GM11168 (cell line): ENCODE measurements at regions not wholly inside any gene's neighbourhood (a gene's known extent, or its start where the extent isn't known, plus 50 kb on each side); places are given as distances from the start of the nearest gene placed in this dataset.
"Not testable (repeated sequence)": the region's sequence is repeated elsewhere in the genome, so short reads cannot be mapped to it uniquely, and the experiment has no call there.

ENCODE experiments used
- in situ Hi-C: fragments of 300-500 bp; cut with MboI; formaldehyde crosslinking; loops from one replicate; pipeline ENCODE4 v1.12.0; 2022; ENCODE audit warnings: low sequenced_read_pairs; ENCODE audit not compliant: unreplicated experiment

DNA sequence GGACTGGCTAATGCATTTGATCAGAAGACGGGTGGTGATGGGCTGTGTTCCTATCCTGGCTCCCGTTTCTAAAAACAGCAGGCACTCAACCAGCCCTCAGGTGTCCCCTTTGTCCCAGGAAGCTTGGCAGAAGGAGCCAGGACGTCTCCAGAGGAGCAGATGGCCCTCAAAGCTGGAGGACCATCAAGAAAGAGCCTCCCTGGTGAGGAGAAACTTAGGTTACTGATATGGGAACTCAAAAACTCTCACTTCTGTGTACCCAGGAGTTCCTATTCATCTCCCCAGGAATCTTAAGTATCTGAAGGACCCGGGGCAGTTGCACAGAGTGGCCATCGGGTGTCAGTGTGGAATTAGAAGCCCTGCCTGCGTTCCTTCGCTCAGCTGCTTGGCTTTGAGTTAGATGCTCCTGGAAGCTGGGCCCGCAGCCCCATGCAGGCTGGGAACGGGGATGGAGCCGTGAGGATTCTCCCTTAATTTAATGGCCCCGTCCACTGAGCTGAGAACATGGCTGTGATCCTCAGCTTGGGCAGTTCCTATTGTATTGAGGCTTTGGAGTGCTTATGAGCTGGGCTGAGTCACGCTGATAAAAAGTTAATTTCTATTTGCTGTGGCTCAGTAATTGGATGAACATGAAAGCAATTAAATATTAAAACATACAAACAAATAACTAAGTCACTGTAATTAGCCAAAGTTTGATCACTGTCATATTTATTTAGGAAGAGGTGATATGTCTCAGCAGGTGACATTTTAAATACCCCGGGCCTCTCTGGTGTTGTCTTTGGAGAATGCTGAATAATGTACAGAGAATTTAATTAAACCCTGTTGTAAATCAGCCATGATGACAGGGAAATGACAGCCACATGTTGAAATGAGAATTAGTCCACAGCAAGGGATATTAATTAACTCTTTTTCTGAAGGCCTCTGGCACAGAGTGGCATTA is 402.1 kb downstream of the SEC14L1 start:
- in situ Hi-C loops: no loop called here

DNA sequence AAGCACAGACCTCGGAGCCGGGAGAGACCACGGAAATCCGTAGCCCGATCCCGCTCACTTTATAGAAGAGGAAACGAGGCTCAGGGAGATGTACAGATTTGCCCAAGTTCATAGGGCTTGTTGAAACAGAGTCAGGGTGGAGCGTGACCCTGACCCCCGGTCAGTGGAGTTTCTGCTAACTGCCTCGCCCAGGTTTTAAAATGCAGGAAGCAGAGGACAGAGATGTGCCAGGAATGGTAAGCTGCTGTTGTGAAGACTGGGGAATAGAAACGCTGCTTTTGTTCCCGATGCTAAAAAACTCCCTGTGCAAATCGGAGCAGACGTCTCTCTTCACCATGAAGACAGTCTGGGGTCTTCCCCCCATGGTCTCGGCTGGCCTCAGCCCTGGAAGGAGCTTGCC is 403.0 kb downstream of the SEC14L1 start:
- in situ Hi-C loops: no loop called here

DNA sequence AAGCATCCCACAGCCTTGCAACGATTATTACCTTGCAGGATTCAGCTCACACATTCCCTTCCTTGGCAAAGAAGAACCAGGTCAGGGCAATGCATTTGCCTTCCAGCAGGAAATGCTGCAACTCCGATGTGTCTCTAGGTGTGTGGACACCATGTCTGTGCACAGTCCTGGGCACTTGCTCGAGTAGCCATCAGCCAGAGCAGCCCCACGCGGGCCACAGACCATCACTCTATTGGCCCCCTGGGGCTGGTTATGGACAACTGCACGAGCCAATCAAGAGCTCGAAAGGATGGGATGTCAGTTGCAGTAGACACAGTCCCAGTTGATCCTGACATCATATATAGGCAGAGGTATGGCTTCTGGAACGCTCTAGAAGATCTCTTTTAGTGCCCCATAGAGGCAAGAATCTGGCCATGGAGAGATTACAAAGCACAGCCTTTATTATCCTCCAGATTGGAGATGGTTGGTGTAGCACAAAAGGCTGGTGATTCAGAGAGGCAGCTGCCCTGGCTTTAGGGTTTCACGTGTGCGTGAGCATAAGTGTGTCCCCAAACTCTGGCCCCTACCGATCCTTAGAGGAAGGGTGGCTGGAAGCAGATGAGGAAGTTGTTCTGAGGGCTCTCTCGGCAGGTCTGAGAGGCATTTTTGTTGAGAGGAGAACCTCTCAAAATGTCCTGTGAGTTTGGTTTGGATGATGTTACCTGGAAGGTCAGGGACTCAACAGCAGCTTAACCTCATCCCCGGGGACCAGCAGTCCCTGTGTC is 403.8 kb downstream of the SEC14L1 start:
- in situ Hi-C loops: no loop called here

DNA sequence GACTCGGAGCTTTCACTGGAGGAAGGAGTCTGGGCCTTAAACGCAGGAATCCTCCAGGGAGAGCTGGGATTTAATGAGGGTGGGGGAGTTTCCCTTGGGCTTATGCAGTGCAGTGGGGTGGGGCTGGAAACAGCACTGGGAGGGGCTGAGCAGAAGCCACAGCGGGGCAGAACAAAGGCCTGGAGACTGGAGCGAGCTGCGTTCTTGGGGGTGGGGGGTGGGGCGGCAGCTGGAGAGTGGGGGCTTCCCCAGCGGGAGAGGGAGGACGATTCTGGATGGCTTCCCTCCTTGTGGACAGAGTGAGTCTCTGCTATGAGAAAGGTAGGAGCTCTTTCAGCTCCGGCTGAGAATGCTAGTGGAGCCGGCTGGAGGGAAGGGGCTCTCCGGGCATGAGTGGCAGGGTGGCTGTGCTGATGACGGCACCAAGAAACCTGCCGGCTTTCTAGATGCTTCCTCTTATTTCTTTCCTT is 406.0 kb downstream of the SEC14L1 start:
- in situ Hi-C loops: no loop called here

DNA sequence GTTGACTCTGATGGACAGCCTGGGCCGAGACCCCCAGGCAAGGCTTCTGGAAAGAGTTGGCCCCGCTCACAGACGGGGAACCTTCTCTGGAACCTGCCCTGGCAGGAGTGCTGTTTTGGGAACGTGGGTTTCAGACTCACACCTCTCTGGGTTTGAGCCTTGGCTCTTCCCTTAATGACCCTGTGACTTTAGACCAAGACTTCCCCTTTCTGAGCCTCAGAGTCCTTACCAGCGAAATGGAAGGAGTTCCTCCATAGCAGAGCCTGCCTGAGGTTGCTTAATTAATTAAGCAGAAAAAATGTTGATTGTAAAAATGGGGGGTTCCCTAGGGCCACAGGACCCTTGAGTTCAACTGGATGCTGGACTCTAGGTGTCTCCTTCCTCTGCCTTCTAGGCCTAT is 408.2 kb downstream of the SEC14L1 start:
- in situ Hi-C loops: no loop called here

DNA sequence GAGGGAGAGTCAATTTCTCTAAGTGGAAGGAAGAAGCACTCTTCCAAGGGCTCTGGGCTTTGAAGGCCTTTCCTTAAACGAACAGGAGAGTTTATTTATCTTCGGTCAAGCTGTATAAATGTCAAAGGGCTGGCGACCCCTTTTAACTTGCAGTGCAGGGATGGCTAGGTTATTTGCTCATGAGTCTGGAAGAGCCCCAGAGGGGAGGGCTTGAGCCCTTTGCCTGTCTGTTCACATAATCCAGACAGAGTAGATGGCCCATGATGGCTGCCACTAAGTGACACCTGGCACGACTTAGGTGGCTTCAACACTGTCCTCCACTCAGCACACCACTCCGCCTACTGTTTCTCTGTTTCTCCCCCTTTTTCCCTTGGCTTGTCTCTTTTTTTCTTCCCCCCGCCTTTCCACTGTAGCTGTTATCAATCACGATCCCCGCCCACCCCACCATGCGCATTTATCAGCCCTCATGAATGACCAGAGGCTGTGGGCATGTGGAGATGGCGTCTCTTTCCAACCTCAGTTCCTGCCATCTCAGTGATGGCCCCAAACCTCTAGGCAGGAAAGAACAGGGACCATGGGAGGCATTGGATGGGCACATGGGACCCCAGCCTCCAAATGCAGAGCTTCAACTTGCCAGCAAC is 408.7 kb upstream of the TNRC6C start:
- in situ Hi-C loops: no loop called here

DNA sequence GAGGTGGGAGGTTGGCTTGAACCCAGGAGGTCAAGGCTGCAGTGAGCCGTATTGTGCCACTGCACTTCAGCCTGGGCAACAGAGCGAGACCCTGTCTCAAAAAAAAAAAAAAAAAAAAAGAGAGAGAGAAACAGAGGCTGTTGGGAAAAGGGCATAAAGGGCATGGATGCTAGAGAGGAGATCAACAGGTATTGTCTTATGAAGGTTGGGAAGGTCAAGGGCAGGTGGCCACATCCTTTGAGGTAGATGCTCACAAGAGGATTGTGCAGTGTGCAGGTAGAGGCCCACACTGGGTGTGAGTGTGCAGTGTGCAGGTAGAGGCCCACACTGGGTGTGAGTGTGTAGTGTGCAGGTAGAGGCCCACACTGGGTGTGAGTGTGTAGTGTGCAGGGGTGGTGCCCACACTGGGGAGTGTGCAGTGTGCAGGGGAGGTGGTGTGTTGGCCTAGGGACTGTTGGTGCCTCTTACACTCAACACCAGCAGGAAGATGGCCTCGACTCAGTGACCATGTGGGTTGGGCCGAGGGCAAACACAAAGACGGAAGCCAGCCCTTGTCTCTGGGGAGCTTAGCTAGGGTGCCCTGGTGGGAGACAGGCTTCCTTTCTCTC is 404.9 kb upstream of the TNRC6C start:
- in situ Hi-C loops: no loop called here

DNA sequence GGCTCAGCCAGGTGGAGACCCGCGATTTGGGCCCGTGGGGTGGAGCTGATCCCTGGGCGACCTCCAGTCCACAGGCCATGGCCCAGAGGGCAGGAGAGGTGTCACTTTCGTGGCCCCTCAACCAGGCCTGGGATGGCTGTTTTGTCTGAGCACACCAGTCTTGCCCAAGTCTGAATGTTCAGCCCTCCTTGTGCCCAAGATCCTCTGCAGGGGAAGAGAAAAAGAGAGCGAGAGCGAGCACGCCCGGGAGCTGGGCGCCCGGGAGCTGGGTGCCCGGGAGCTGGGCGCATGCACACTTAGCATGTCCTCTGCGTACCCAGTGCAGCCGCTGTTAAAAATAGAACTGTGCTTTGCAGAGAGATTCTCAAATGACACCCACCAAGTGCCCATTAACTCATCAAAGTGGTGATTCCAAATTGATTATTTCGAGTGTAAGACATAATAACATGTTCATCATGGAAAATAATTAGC is 403.3 kb upstream of the TNRC6C start:
- in situ Hi-C loops: no loop called here

DNA sequence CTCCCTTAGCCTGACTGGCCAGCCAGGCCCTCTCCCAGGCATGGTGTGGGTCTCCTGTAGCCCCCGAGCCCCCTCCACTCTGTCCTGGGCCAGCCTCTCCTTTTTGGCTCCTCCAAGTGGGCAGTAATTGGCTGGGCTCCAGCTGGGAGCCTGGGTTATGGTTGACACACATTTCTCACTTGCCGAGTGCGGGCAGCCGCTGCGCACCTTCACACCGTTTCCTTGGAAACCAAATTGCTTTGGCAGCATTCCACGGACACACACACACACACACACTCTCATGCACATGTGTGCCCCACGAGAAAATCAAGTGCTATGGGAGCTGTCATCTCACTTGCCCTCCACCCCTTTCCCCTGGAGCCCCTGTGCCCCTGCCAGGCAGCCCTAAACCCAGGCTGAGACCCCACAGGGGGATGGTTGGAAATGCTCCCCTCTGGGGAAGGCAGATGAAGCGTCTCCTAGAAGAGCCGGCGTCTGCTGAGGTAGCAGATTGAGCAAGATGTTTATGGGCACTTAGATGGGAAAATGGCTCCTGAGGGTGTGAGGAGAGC is 402.7 kb upstream of the TNRC6C start:
- in situ Hi-C loops: no loop called here

DNA sequence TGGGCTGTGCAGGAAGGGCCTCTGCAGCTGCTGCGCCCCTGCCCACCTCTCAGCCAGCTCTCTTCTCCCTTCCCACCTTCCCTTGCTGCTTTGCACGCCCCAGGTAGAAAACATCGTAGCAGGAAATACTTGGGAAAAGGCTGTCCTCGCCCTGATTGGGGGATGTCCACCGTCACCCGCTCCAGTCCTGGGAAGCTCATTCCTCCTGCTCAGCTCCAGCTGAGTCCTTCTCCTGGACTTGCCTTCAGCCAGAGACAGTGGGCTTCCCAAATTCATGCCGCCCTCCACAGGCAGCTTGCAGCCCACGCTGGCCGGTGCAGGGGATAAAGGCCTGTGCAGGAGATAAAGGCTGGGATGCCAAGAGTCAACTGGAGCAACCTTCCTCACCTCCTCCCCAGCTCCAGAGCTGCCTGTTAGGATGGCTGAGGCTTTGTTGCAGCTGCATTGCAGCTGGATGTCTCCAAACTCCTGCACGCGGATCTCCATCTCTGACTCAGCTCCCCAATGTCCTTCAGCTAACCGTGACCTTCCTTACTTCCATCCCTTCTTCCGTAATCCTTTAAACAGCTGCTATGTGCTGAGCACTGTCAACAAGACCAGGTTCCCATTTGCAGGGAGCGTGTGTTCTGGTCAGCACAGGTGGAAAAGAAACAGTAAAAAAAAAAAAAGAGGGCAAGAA is 402.0 kb upstream of the TNRC6C start:
- in situ Hi-C loops: no loop called here

DNA sequence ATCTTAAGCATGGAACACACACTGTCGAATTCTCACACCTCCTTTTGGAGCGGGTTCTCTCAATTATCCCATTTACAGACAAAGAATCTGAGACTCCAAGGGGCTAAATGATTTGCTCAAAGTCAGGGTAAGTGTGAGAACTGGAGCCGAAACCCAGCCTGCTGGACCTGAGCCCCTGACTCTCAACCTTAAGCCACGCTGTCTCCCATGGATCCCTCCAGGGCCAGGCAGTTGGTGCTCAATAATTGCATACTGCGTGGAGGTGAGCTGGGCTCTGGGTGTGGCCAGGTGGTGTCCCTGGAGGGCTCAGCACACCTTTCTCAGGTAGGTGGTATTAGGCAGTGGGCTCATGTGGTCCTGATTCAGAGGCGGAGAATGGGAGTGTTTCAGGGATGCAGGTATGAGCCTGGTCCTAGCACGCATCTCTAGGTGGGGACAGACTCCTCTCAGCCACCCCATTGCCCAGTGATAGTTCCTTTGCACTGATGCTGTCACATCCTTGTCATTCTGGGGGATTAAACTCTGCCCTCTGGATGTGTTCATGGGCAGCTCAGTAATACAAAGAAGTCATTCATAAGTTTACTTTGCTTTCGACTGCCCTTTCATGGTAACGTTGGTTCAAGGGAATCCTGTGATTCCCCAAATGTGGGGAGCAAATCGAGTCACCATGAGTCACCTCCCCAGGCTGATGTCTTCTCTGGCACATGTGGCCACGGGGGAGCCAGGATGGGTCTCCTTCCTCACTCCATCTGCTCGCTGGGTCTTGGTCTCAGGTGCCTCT is 399.5 kb upstream of the TNRC6C start:
- in situ Hi-C loops: no loop called here

DNA sequence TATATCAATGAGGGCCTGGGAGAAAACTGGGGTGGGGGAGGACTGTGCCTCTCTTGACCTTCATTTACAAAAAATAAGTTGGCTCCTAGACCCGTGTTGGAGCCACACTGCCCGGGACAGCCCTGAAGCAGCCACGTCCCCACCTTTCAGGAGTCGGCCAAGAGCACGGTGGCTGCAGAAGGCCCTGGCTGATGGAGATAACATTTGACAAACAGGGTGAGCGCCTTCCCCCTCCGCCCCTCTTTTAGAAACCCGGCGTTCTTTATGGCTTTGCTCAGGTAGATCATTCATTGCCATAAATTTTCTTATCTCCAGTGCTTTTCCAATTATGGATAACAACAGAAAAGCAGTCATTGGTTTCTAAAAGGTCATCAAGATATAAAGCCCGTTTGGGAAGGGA is 398.1 kb upstream of the TNRC6C start:
- in situ Hi-C loops: no loop called here

DNA sequence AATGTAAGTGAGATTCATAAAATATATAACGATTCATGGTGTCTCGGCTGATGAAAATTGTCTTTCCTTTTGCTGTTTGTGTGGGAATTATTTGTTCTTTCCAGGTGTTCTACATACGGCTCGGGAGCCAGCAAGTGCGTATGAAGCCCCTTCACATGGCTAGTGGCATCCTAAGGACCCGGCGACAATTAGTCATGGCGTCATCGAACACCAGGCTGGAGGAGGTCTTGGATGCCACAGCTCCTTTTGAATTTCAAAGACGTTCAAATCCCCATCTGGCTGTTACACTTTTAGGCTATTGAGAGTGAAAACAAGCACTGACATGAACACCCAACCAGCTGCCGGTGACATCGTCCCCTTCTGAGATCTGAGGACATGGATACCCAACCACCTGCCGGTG is 397.7 kb upstream of the TNRC6C start:
- in situ Hi-C loops: no loop called here

DNA sequence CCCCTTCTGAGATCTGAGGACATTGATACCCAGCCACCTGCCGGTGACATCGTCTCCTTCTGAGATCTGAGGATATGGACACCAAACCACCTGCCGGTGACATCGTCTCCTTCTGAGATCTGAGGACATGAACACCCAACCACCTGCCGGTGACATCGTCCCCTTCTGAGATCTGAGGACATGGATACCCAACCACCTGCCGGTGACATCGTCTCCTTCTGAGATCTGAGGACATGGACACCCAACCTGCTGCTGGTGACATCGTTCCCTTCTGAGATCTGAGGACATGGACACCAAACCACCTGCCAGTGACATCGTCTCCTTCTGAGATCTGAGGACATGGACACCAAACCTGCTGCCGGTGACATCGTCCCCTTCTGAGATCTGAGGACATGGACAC is 396.1 kb upstream of the TNRC6C start:
- in situ Hi-C loops: not testable (repeated sequence)

DNA sequence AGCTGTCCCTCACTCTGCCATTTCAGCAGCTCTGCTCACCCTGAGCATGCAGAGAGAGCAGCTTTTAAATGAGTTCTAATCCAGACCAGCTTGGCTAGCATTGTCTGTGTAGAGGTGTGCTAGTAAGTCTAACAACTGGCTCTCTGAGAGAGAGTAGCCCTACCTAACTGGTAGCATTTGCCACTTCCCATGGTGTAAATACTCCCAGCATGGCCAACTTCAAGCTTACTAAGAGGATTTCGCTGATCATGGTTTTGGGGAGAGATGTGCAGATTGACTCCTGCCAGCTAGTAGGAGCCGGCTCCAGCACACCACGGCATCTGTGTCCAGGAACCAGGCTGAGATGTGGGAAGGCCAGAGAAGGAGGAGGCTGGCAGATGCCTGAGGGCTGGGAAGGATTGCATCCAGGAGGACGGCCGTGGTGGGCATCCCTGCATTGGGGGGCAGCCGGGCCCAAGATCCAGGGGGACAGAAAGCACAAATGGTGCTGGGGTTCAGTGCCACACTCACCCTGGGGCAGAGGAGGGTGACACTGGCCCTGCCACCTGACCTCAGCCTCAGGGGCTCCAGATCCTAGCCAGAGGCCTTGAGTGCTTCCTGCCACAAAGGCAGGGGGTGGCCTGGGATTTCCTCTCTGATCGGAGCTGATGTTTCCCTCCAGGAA is 394.9 kb upstream of the TNRC6C start:
- in situ Hi-C loops: no loop called here

DNA sequence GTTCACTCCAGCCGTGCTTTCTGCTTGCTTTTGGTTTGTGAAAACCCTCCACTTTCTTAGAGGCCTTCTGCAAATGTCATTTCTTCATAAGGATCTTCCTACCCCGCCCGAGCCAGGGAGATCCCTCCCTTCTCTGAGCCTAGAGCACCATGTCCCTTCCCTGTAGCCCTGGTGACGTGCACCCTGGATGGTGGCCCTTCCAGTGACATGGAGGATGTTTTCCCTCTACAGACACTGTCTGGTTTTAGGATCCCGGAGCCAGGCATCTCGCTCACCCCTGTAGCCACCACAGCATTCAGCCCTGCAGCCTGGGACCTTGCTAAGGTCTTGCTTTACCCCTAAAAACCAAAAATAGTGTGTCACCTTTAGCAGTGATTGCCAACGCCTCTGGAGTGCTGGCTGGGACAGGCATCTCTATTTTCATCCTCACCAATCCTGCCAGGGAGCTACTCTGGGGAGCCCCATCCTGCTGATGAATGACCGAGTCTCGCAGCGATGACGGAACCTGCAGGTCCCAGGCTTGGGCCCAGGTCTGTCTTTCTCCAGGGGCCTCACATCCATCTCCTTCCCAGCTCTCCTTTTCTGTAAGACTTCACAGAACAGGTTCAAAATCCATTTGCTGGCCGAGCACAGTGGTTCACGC is 394.1 kb upstream of the TNRC6C start:
- in situ Hi-C loops: no loop called here

DNA sequence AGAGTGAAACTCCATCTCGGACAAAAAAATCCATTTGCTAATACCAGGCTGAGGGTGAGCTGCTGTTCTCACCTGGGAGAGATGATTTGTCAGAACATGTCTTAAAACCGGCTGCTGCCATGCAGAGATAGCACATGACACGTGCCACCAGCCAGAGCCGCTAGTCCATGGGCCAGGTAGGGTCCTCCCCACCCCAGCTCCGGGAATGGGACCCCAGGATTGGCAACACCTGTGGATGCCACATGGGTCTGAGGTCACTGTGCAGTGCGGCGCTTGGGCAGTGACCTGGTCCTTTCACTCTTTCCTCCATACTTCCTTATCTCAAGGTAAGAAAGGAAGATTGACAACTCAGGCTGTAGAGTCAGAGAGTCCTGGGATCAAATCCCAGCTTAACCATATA is 393.3 kb upstream of the TNRC6C start:
- in situ Hi-C loops: no loop called here

DNA sequence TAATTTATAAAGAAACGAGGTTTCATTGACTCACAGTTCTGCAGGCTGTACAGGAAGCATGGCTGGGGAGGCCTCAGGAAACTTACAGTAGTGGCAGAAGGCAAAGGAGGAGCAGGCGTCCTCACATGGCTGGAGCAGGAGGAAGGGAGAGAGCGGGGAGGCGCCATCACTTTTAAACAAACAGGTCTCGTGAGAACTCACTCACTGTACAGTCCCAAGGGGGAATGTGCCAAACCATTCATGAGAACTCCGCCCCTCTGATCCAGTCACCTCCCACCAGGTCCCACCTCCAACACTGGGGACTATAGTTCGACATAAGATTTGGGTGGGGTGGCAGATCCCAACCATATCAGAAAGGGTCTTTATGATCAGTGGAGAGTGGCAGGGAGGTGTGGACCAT is 392.4 kb upstream of the TNRC6C start:
- in situ Hi-C loops: no loop called here
